HG03095 (cell line): ENCODE measurements at regions not wholly inside any gene's neighbourhood (a gene's known extent, or its start where the extent isn't known, plus 50 kb on each side); places are given as distances from the start of the nearest gene placed in this dataset.
"Not testable (repeated sequence)": the region's sequence is repeated elsewhere in the genome, so short reads cannot be mapped to it uniquely, and the experiment has no call there.

ENCODE experiments used
- ATAC-seq: cut with Tn5 transposase; IDR thresholded peaks from one replicate; pipeline ENCODE4 v1.9.1; 2021; ENCODE audit warnings: moderate library complexity; ENCODE audit not compliant: unreplicated experiment

- ATAC-seq = no peak
Measured at GRCh38 chr5:108602830-108603229, 144.9 kb upstream of the FER start.

GRCh38 chr5:108590799-108591198 lies 156.9 kb upstream of the FER start:
- ATAC-seq = no peak

GRCh38 chr5:108588323-108588722 lies 159.4 kb upstream of the FER start:
- no peak for ATAC-seq

- no peak for ATAC-seq
Measured at GRCh38 chr5:108587821-108588220, 159.9 kb upstream of the FER start.

- ATAC-seq = no peak
Measured at GRCh38 chr5:108581026-108581425, 166.7 kb upstream of the FER start.

GRCh38 chr5:108579236-108579635 lies 168.5 kb upstream of the FER start:
- ATAC-seq = no peak

GRCh38 chr5:108578791-108579190 lies 168.9 kb upstream of the FER start:
- no peak for ATAC-seq

- no peak for ATAC-seq
Measured at GRCh38 chr5:108567429-108567828, 180.3 kb upstream of the FER start.

- ATAC-seq = no peak
Measured at GRCh38 chr5:108564441-108564840, 182.5 kb upstream of the FBXL17 start.

- ATAC-seq = no peak
Measured at GRCh38 chr5:108562205-108562454, 180.2 kb upstream of the FBXL17 start.

GRCh38 chr5:108561416-108562204 lies 179.7 kb upstream of the FBXL17 start:
- ATAC-seq = no peak

GRCh38 chr5:108560581-108560980 lies 178.7 kb upstream of the FBXL17 start:
- no peak for ATAC-seq

GRCh38 chr5:108560166-108560565 lies 178.3 kb upstream of the FBXL17 start:
- ATAC-seq = no peak

GRCh38 chr5:108558840-108559239 lies 176.9 kb upstream of the FBXL17 start:
- not testable (repeated sequence) for ATAC-seq

- not testable (repeated sequence) for ATAC-seq
Measured at GRCh38 chr5:108558142-108558541, 176.2 kb upstream of the FBXL17 start.

GRCh38 chr5:108557686-108558085 lies 175.8 kb upstream of the FBXL17 start:
- ATAC-seq = no peak

- ATAC-seq = no peak
Measured at GRCh38 chr5:108556441-108557145, 174.7 kb upstream of the FBXL17 start.

GRCh38 chr5:108548684-108549596 lies 167.0 kb upstream of the FBXL17 start:
- ATAC-seq = no peak

- no peak for ATAC-seq
Measured at GRCh38 chr5:108546939-108547338, 165.0 kb upstream of the FBXL17 start.

GRCh38 chr5:108545301-108545700 lies 163.4 kb upstream of the FBXL17 start:
- ATAC-seq = no peak

GRCh38 chr5:108543486-108543885 lies 161.6 kb upstream of the FBXL17 start:
- peak; percentile 61 for ATAC-seq

GRCh38 chr5:108541836-108542235 lies 159.9 kb upstream of the FBXL17 start:
- ATAC-seq = peak; percentile 71
